SK-N-SH treated with all-trans-retinoic acid at 6 μM for 48 hours (cell line): ENCODE measurements at regions not wholly inside any gene's neighbourhood (a gene's known extent, or its start where the extent isn't known, plus 50 kb on each side); places are given as distances from the start of the nearest gene placed in this dataset.
"Not testable (repeated sequence)": the region's sequence is repeated elsewhere in the genome, so short reads cannot be mapped to it uniquely, and the experiment has no call there.

Experiments
- ATAC-seq: fragments of 200-7000 bp; cut with Tn5 transposase; 3 replicates; pipeline ENCODE4 v1.9.1; 2020; ENCODE audit warnings: mild to moderate bottlenecking, moderate library complexity
- ARNTL ChIP-seq: fragments of 450-650 bp; formaldehyde crosslinking; IDR thresholded peaks from 2 replicates; pipeline ENCODE4 v1.5.0; 2020; ENCODE audit warnings: low read depth, mild to moderate bottlenecking, moderate library complexity, borderline replicate concordance
- CREB5 ChIP-seq: fragments of 250-450 bp; sonication (Bioruptor Pico); IDR thresholded peaks from 2 replicates; pipeline ENCODE4 v1.5.1; 2020; ENCODE audit warnings: low read depth, mild to moderate bottlenecking, moderate library complexity
- CSDC2 ChIP-seq: fragments of 250-450 bp; sonication (Bioruptor Pico); IDR thresholded peaks from 2 replicates; pipeline ENCODE4 v1.5.0; 2020; ENCODE audit warnings: mild to moderate bottlenecking, moderate library complexity
- ESRRG ChIP-seq: fragments of 250-450 bp; sonication (Bioruptor Pico); IDR thresholded peaks from 2 replicates; pipeline ENCODE4 v1.6.1; 2021; ENCODE audit warnings: mild to moderate bottlenecking
- POU6F1 ChIP-seq: fragments of 250-450 bp; sonication (Bioruptor Pico); IDR thresholded peaks from 2 replicates; pipeline ENCODE4 v1.8.0; 2021; ENCODE audit warnings: low read depth, mild to moderate bottlenecking, moderate library complexity, borderline replicate concordance
- PPARA ChIP-seq: fragments of 250-450 bp; sonication (Bioruptor Pico); IDR thresholded peaks from 2 replicates; pipeline ENCODE4 v1.5.0; 2020; ENCODE audit warnings: mild to moderate bottlenecking, borderline replicate concordance
- RARB ChIP-seq: fragments of 250-450 bp; sonication (Bioruptor Pico); IDR thresholded peaks from 2 replicates; pipeline ENCODE4 v1.8.0; 2021; ENCODE audit warnings: mild to moderate bottlenecking, moderate library complexity
- SNAI2 ChIP-seq: fragments of 250-450 bp; sonication (Bioruptor Pico); IDR thresholded peaks from 2 replicates; pipeline ENCODE4 v1.5.0; 2020; ENCODE audit warnings: mild to moderate bottlenecking, moderate library complexity
- TCF4 ChIP-seq: fragments of 250-450 bp; sonication (Bioruptor Pico); IDR thresholded peaks from 2 replicates; pipeline ENCODE4 v1.8.0; 2021; ENCODE audit warnings: mild to moderate bottlenecking, moderate library complexity, borderline replicate concordance
- ZC3H10 ChIP-seq: fragments of 250-450 bp; sonication (Bioruptor Pico); IDR thresholded peaks from 2 replicates; pipeline ENCODE4 v1.5.1; 2021; ENCODE audit warnings: mild to moderate bottlenecking, moderate library complexity
- ZFP3 ChIP-seq: fragments of 250-450 bp; sonication (Bioruptor Pico); IDR thresholded peaks from 2 replicates; pipeline ENCODE4 v1.5.0; 2020; ENCODE audit warnings: mild to moderate bottlenecking, moderate library complexity
- ZFP30 ChIP-seq: fragments of 450-650 bp; formaldehyde crosslinking; IDR thresholded peaks from 2 replicates; pipeline ENCODE4 v1.5.0; 2022; ENCODE audit warnings: mild to moderate bottlenecking, moderate library complexity
- ZNF565 ChIP-seq: fragments of 450-650 bp; formaldehyde crosslinking; conservative IDR thresholded peaks from 2 replicates; pipeline ENCODE4 v1.5.0; 2020; ENCODE audit warnings: low read depth, mild to moderate bottlenecking, moderate library complexity
- ZNF70 ChIP-seq: fragments of 450-650 bp; formaldehyde crosslinking; IDR thresholded peaks from 2 replicates; pipeline ENCODE4 v1.5.0; 2020; ENCODE audit warnings: mild to moderate bottlenecking, moderate library complexity
- TF ChIP-seq, protein P1 (sequence below): fragments of 250-450 bp; sonication (Bioruptor Pico); IDR thresholded peaks from 2 replicates; pipeline ENCODE4 v1.8.0; 2020; ENCODE audit warnings: mild to moderate bottlenecking, moderate library complexity, borderline replicate concordance
- TF ChIP-seq, protein P2 (sequence below): fragments of 250-450 bp; sonication (Bioruptor Pico); IDR thresholded peaks from 2 replicates; pipeline ENCODE4 v1.5.1; 2021; ENCODE audit warnings: mild to moderate bottlenecking, moderate library complexity

DNA sequence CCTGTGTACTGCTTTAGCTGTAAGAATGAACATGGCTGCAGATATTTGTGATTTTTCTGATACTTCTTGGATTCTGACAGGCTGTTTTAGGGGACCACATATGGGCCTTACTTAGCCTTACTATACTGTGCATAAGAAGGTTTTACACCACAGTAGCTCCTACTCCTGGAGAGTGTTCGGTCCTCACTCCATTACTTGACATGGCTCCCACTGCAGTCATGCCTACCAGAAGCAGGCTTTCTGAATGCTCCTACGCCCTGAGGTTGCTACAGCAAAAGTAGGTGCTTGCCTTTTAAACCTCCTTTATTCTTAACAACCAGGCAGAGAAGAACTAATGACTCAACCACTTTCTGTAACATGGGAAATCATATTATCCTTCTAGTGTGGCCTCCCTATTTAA, 125.2 kb upstream of the MAP2 start:
- no peak for ATAC-seq
- TF ChIP-seq CREB5 (CRISPR knock-in tag) (no peak), RARB (CRISPR knock-in tag) (no peak), POU6F1 (CRISPR knock-in tag) (no peak), CSDC2 (CRISPR knock-in tag) (no peak)
- TF ChIP-seq, protein P1, sequence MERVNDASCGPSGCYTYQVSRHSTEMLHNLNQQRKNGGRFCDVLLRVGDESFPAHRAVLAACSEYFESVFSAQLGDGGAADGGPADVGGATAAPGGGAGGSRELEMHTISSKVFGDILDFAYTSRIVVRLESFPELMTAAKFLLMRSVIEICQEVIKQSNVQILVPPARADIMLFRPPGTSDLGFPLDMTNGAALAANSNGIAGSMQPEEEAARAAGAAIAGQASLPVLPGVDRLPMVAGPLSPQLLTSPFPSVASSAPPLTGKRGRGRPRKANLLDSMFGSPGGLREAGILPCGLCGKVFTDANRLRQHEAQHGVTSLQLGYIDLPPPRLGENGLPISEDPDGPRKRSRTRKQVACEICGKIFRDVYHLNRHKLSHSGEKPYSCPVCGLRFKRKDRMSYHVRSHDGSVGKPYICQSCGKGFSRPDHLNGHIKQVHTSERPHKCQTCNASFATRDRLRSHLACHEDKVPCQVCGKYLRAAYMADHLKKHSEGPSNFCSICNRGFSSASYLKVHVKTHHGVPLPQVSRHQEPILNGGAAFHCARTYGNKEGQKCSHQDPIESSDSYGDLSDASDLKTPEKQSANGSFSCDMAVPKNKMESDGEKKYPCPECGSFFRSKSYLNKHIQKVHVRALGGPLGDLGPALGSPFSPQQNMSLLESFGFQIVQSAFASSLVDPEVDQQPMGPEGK (CRISPR knock-in tag) = no peak

DNA sequence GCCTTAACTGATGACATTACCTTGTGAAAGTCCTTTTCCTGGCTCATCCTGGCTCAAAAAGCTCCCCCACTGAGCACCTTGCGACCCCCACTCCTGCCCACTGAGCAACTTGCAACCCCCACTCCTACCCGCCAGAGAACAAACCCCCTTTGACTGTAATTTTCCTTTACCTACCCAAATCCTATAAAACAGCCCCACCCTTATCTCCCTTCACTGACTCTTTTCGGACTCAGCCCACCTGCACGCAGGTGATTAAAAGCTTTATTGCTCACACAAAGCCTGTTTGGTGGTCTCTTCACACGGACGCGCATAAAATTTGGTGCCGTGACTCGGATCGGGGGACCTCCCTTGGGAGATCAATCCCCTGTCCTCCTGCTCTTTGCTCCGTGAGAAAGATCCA, 124.4 kb upstream of the MAP2 start:
- ATAC-seq = not testable (repeated sequence)

- not testable (repeated sequence) for ATAC-seq
Observed at GRCh38 chr2:209300766-209301165, 123.1 kb upstream of the MAP2 start.

- no peak for TF ChIP-seq ZNF70
- no peak for TF ChIP-seq ZC3H10
- no peak for TF ChIP-seq ZFP3
- TF ChIP-seq SNAI2 (CRISPR knock-in tag) = no peak
- TF ChIP-seq CREB5 (CRISPR knock-in tag) = no peak
- TF ChIP-seq ZNF565 (CRISPR knock-in tag) = no peak
- TF ChIP-seq ESRRG = no peak
- ATAC-seq = no peak
Observed at GRCh38 chr2:209305026-209305425, 118.8 kb upstream of the MAP2 start.

DNA sequence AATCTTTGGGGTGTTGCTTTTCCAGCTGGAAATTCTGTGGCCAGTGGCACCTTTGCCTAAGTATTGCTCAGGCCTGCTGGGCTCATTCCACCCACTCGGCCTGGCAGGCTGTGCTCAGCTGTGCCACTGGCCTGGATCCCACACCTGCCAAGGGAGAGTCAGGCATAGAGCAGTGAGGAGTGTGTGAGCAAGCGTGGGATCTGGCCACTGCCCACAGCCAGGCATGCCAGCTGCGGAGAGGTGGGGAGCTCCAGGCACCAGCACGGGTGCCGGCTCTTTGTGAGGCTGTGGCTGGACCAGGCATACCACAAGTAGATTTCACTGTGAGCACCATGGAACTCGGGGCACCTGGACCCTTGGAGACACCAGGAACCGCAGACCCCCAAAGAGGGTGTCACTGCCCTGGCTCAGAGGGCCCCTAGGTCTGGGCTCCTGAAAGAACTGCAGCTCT, 118.1 kb upstream of the MAP2 start:
- TF ChIP-seq ZC3H10 (no peak), ZFP30 (CRISPR knock-in tag) (no peak), ZFP3 (no peak), POU6F1 (CRISPR knock-in tag) (no peak), TCF4 (no peak), PPARA (no peak), CSDC2 (CRISPR knock-in tag) (no peak), ARNTL (CRISPR knock-in tag) (no peak), ZNF565 (CRISPR knock-in tag) (no peak), ZNF70 (no peak)
- TF ChIP-seq, protein P1 (CRISPR knock-in tag) = no peak
- TF ChIP-seq, protein P2, sequence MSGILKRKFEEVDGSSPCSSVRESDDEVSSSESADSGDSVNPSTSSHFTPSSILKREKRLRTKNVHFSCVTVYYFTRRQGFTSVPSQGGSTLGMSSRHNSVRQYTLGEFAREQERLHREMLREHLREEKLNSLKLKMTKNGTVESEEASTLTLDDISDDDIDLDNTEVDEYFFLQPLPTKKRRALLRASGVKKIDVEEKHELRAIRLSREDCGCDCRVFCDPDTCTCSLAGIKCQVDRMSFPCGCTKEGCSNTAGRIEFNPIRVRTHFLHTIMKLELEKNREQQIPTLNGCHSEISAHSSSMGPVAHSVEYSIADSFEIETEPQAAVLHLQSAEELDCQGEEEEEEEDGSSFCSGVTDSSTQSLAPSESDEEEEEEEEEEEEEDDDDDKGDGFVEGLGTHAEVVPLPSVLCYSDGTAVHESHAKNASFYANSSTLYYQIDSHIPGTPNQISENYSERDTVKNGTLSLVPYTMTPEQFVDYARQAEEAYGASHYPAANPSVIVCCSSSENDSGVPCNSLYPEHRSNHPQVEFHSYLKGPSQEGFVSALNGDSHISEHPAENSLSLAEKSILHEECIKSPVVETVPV (CRISPR knock-in tag) = no peak
- ATAC-seq = no peak
